Urothelium cell line (cell line): ENCODE measurements at regions not wholly inside any gene's neighbourhood (a gene's known extent, or its start where the extent isn't known, plus 50 kb on each side); places are given as distances from the start of the nearest gene placed in this dataset.

Experiments used
- DNase-seq: peaks from one replicate; pipeline ENCODE4 v3.0.0; 2011; ENCODE audit warnings: low spot score, mixed read lengths
- FAIRE-seq: peaks from 2 replicates; lab custom pipeline; 2011; peaks lifted over from hg19 to GRCh38; lab: Jason Lieb, UNC

- FAIRE-seq (no peak), DNase-seq (no peak)
Measured at GRCh38 chr13:34502621-34503020, 439.4 kb upstream of the NBEA start.

- FAIRE-seq, result no peak
- DNase-seq, result no peak
Measured at GRCh38 chr13:34506796-34507195, 435.3 kb upstream of the NBEA start.

GRCh38 chr13:34507630-34508029 is 434.4 kb upstream of the NBEA start:
- FAIRE-seq (no peak), DNase-seq (no peak)

- FAIRE-seq (no peak), DNase-seq (no peak)
Measured at GRCh38 chr13:34512817-34513216, 429.3 kb upstream of the NBEA start.

GRCh38 chr13:34513526-34513925 is 428.5 kb upstream of the NBEA start:
- DNase-seq, result no peak
- FAIRE-seq, result no peak

- FAIRE-seq (no peak), DNase-seq (no peak)
Measured at GRCh38 chr13:34515201-34515600, 426.9 kb upstream of the NBEA start.

GRCh38 chr13:34521171-34521570 is 420.9 kb upstream of the NBEA start:
- FAIRE-seq, result no peak
- no peak for DNase-seq

- FAIRE-seq, result no peak
- no peak for DNase-seq
Measured at GRCh38 chr13:34522808-34523207, 419.3 kb upstream of the NBEA start.

GRCh38 chr13:34523406-34523805 is 418.7 kb upstream of the NBEA start:
- DNase-seq (no peak), FAIRE-seq (no peak)

GRCh38 chr13:34533941-34534340 is 408.1 kb upstream of the NBEA start:
- no peak for DNase-seq

GRCh38 chr13:34542321-34542720 is 399.7 kb upstream of the NBEA start:
- DNase-seq (no peak), FAIRE-seq (no peak)

More at GRCh38 chr13:34533941-34534340, 408.1 kb upstream of the NBEA start:
- no peak for FAIRE-seq

GRCh38 chr13:34543836-34544235 is 398.2 kb upstream of the NBEA start:
- DNase-seq (no peak), FAIRE-seq (no peak)

- FAIRE-seq, result no peak
Measured at GRCh38 chr13:34545461-34545860, 396.6 kb upstream of the NBEA start.

GRCh38 chr13:34546344-34547250 is 395.5 kb upstream of the NBEA start:
- no peak for FAIRE-seq
- no peak for DNase-seq

More at GRCh38 chr13:34545461-34545860, 396.6 kb upstream of the NBEA start:
- DNase-seq, result no peak

GRCh38 chr13:34547929-34548328 is 394.1 kb upstream of the NBEA start:
- no peak for FAIRE-seq

GRCh38 chr13:34553376-34553775 is 388.7 kb upstream of the NBEA start:
- FAIRE-seq (no peak), DNase-seq (no peak)

More at GRCh38 chr13:34547929-34548328, 394.1 kb upstream of the NBEA start:
- no peak for DNase-seq

- no peak for DNase-seq
- FAIRE-seq, result no peak
Measured at GRCh38 chr13:34555988-34556387, 386.1 kb upstream of the NBEA start.

- no peak for FAIRE-seq
- no peak for DNase-seq
Measured at GRCh38 chr13:34561033-34561432, 381.0 kb upstream of the NBEA start.

GRCh38 chr13:34567597-34567996 is 374.5 kb upstream of the NBEA start:
- FAIRE-seq, result no peak

GRCh38 chr13:34570698-34571353 is 371.2 kb upstream of the NBEA start:
- DNase-seq (no peak), FAIRE-seq (no peak)

More at GRCh38 chr13:34567597-34567996, 374.5 kb upstream of the NBEA start:
- DNase-seq, result no peak

- no peak for DNase-seq
- no peak for FAIRE-seq
Measured at GRCh38 chr13:34571716-34572115, 370.4 kb upstream of the NBEA start.

GRCh38 chr13:34577051-34577450 is 365.0 kb upstream of the NBEA start:
- FAIRE-seq (no peak), DNase-seq (no peak)
